Calu3 (cell line): ENCODE measurements at regions not wholly inside any gene's neighbourhood (a gene's known extent, or its start where the extent isn't known, plus 50 kb on each side); places are given as distances from the start of the nearest gene placed in this dataset.

ENCODE experiments used
- BruUV-seq: library from RNA; stranded (reverse); fragments of 400-500 nt; replicated peaks from 2 replicates; lab custom pipeline; 2021; lab: Mats Ljungman, UMichigan
- CTCF ChIA-PET: fragments of 300-600 bp; sonication (Branson Sonifier 250); formaldehyde crosslinking; loops from one replicate; lab custom pipeline; 2022; ENCODE audit warnings: antibody characterized with exemption; lab: Charles Lee
- DNase-seq: peaks from one replicate; pipeline ENCODE4 v3.0.0; 2022
- H3K27ac Mint-ChIP-seq: one replicate; pipeline ENCODE4 v1.8.0; 2022; ENCODE audit warnings: mixed read lengths; ENCODE audit not compliant: unreplicated experiment
- H3K27me3 Mint-ChIP-seq: one replicate; pipeline ENCODE4 v1.8.0; 2022; ENCODE audit warnings: mixed read lengths; ENCODE audit not compliant: unreplicated experiment
- H3K36me3 Mint-ChIP-seq: one replicate; pipeline ENCODE4 v1.8.0; 2022; ENCODE audit warnings: mild to moderate bottlenecking, moderate library complexity, mixed read lengths; ENCODE audit not compliant: insufficient read depth, unreplicated experiment
- H3K4me1 Mint-ChIP-seq: one replicate; pipeline ENCODE4 v1.8.0; 2022; ENCODE audit warnings: mild to moderate bottlenecking, low read depth, mixed read lengths; ENCODE audit not compliant: unreplicated experiment
- H3K4me3 Mint-ChIP-seq: one replicate; pipeline ENCODE4 v1.8.0; 2022; ENCODE audit warnings: mild to moderate bottlenecking, low read depth, moderate library complexity, mixed read lengths; ENCODE audit not compliant: unreplicated experiment
- H3K9me3 Mint-ChIP-seq: one replicate; pipeline ENCODE4 v1.8.0; 2022; ENCODE audit warnings: low read depth, mixed read lengths; ENCODE audit not compliant: unreplicated experiment
- intact Hi-C: fragments of 100-400 bp; cut with micrococcal nuclease; formaldehyde crosslinking; loops from one replicate; pipeline ENCODE4 v1.10.0; 2022; ENCODE audit not compliant: unreplicated experiment
- TF ChIP-seq, protein P1 (sequence below): fragments of 200-600 bp; IDR thresholded peaks from one replicate; pipeline ENCODE4 v1.8.0; 2022; ENCODE audit warnings: antibody characterized with exemption; ENCODE audit not compliant: unreplicated experiment

DNA sequence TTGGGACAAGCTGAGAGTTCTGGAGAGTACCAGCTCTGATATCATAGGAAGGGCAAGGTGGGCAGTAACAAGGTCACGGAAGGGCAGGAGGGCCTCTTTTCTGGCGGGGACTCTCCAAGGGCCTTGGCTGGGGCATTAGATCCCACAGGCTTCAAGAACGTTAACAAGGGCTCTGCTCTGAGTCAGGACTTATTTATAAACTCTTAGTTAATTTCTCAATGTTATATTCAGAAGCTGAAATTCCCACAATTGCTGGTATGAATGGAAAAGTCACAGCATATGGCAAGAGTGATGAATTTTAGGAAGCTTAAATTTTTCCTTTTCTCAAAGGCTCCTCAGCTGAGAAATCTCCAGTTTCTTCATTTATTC, 320.2 kb upstream of the TBC1D5 start:
- no TSS peak for BruUV-seq
- peaks cover 8% of the 10 kb centered on the region for H3K4me1 Mint-ChIP-seq
- CTCF ChIA-PET, result no interaction called here
- no peaks in the 10 kb centered on the region for H3K9me3 Mint-ChIP-seq
- no peak overlapping the region for H3K4me3 Mint-ChIP-seq
- DNase-seq, result no peak
- intact Hi-C loops, result no loop called here
- TF ChIP-seq, protein P1, sequence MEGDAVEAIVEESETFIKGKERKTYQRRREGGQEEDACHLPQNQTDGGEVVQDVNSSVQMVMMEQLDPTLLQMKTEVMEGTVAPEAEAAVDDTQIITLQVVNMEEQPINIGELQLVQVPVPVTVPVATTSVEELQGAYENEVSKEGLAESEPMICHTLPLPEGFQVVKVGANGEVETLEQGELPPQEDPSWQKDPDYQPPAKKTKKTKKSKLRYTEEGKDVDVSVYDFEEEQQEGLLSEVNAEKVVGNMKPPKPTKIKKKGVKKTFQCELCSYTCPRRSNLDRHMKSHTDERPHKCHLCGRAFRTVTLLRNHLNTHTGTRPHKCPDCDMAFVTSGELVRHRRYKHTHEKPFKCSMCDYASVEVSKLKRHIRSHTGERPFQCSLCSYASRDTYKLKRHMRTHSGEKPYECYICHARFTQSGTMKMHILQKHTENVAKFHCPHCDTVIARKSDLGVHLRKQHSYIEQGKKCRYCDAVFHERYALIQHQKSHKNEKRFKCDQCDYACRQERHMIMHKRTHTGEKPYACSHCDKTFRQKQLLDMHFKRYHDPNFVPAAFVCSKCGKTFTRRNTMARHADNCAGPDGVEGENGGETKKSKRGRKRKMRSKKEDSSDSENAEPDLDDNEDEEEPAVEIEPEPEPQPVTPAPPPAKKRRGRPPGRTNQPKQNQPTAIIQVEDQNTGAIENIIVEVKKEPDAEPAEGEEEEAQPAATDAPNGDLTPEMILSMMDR, result no peak
- H3K27me3 Mint-ChIP-seq, result no peaks in the 10 kb centered on the region
- no peaks in the 10 kb centered on the region for H3K36me3 Mint-ChIP-seq
- H3K27ac Mint-ChIP-seq, result no peak overlapping the region

GRCh38 chr3:18061737-18062656, 319.6 kb upstream of the TBC1D5 start:
- DNase-seq, result no peak
- intact Hi-C loops, result no loop called here
- CTCF ChIA-PET, result no interaction called here
- TF ChIP-seq, protein P1, result no peak
- Mint-ChIP-seq H3K27me3 (no peaks in the 10 kb centered on the region), H3K4me3 (no peak overlapping the region), H3K9me3 (no peaks in the 10 kb centered on the region), H3K27ac (no peak overlapping the region), H3K36me3 (no peaks in the 10 kb centered on the region), H3K4me1 (peaks cover 8% of the 10 kb centered on the region)
- BruUV-seq, result no TSS peak

DNA sequence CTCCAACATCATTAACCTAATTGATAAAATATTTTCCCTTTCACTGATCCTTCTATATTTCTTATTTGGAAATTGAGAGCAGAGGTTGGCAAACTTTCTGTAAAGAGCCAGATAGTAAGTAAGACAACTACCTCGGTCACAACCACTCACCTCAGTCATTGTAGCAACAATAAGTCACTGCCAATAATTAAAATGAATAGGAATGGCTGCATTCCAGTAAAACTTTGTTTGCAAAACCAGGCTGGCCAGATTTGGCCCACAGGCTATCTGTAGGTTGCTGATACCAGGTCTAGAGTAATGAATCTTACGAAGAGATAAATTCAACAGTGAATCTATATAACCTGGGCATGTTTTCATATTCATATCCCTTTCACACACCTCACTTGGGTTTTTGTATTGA, 316.2 kb upstream of the TBC1D5 start:
- no peak for DNase-seq
- no peaks in the 10 kb centered on the region for H3K36me3 Mint-ChIP-seq
- no peaks in the 10 kb centered on the region for H3K27me3 Mint-ChIP-seq
- no peak overlapping the region for H3K27ac Mint-ChIP-seq
- no peak overlapping the region for H3K4me3 Mint-ChIP-seq
- BruUV-seq, result no TSS peak
- TF ChIP-seq, protein P1, result no peak
- H3K9me3 Mint-ChIP-seq, result peaks cover 10% of the 10 kb centered on the region
- peaks cover 8% of the 10 kb centered on the region for H3K4me1 Mint-ChIP-seq
- CTCF ChIA-PET, result interaction anchor here (0.5 kb wide), 1 partner anchor 1867 kb away, joined by 3 read pairs; no protein-coding TSS in a partner anchor
- intact Hi-C loops, result no loop called here

- Mint-ChIP-seq H3K27me3 (no peaks in the 10 kb centered on the region), H3K27ac (no peak overlapping the region), H3K9me3 (peaks cover 10% of the 10 kb centered on the region), H3K4me3 (no peak overlapping the region), H3K4me1 (peaks cover 8% of the 10 kb centered on the region), H3K36me3 (no peaks in the 10 kb centered on the region)
- intact Hi-C loops, result no loop called here
- TF ChIP-seq, protein P1, result no peak
- no peak for DNase-seq
- BruUV-seq, result no TSS peak
- CTCF ChIA-PET, result no interaction called here
Observed at GRCh38 chr3:18057471-18058091, 315.1 kb upstream of the TBC1D5 start.
